Stomach smooth muscle (tissue), 2 donors: ENCODE measurements at regions not wholly inside any gene's neighbourhood (a gene's known extent, or its start where the extent isn't known, plus 50 kb on each side); places are given as distances from the start of the nearest gene placed in this dataset.

ENCODE experiments used
- H3K27ac ChIP-seq: one replicate; pipeline ENCODE4 v1.7.0; 2013; ENCODE audit warnings: mild to moderate bottlenecking, low read length, inconsistent platforms
- H3K27me3 ChIP-seq, 2 donors: one replicate each; pipeline ENCODE4 v1.7.0; 2013; ENCODE audit warnings: low read length in 2 of 2; ENCODE audit not compliant: insufficient read depth in 2 of 2, control insufficient read depth in 1 of 2
- H3K36me3 ChIP-seq, 2 donors: one replicate each; pipeline ENCODE4 v1.7.0; 2013; ENCODE audit warnings: low read length in 2 of 2; ENCODE audit not compliant: control insufficient read depth in 2 of 2, insufficient read depth in 2 of 2
- H3K4me1 ChIP-seq: one replicate; pipeline ENCODE4 v1.7.0; 2013; ENCODE audit warnings: low read length; ENCODE audit not compliant: control insufficient read depth, insufficient read depth
- H3K4me3 ChIP-seq, 2 donors: one replicate each; pipeline ENCODE4 v1.7.0; 2013; ENCODE audit warnings: low read length in 2 of 2
- H3K9ac ChIP-seq, 2 donors: one replicate each; pipeline ENCODE4 v1.7.0; 2013; ENCODE audit warnings: low read length in 2 of 2, mild to moderate bottlenecking in 1 of 2
- H3K9me3 ChIP-seq, 2 donors: one replicate each; pipeline ENCODE4 v1.7.0; 2013; ENCODE audit warnings: low read length in 2 of 2; ENCODE audit not compliant: control insufficient read depth in 2 of 2
- donor health status: healthy.
- donor health status: Pancreatic carcinoma.

DNA sequence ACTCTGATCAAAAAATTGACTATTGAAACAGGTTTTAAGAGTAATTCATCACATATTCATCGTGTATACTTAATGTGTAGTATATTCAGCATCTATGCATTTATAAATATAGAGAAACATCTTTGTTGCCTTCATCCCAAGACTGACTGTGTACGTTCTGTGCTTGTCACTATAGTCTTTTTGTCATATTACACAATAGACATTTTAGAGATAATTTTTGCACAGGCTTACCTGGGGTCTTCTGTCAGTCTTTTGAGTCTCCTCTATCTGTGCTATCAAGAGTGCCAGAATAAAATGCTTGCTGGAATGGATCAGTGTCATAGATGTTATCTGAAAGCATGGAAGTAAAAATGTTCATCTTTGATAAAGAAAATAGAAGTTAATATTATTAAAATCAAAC is 1047.7 kb upstream of the NRXN1 start:
- Histone ChIP-seq H3K4me1 (no peaks in the 10 kb centered on the region), H3K4me3 (no peak overlapping the region), H3K9me3 (no peaks in the 10 kb centered on the region), H3K9ac (no peak overlapping the region), H3K27me3 (no peaks in the 10 kb centered on the region), H3K27ac (no peak overlapping the region), H3K36me3 (no peaks in the 10 kb centered on the region)

DNA sequence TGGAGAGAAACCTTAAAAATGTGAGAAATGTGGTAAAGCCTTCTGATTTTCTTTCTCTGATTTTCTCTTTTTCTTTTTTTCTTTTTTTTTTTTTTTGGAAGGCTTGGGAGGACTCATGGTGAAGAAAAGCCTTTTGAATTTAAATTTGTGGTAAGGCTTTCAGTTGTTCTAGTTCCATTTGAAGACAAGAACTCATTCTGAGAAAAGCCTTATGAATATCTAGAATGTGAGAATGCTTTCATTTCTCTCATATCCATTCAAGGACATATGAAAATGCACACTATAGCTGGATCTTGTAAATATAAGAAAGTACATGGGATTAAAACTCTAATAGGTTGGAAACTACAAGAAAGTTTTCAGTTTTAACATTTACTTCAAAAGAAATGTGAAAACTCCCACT is 1045.2 kb upstream of the NRXN1 start:
- H3K4me1 ChIP-seq, result no peaks in the 10 kb centered on the region
- no peak overlapping the region for H3K9ac ChIP-seq
- no peaks in the 10 kb centered on the region for H3K27me3 ChIP-seq
- H3K27ac ChIP-seq, result no peak overlapping the region
- no peaks in the 10 kb centered on the region for H3K9me3 ChIP-seq
- H3K4me3 ChIP-seq, result no peak overlapping the region
- H3K36me3 ChIP-seq, result no peaks in the 10 kb centered on the region

DNA sequence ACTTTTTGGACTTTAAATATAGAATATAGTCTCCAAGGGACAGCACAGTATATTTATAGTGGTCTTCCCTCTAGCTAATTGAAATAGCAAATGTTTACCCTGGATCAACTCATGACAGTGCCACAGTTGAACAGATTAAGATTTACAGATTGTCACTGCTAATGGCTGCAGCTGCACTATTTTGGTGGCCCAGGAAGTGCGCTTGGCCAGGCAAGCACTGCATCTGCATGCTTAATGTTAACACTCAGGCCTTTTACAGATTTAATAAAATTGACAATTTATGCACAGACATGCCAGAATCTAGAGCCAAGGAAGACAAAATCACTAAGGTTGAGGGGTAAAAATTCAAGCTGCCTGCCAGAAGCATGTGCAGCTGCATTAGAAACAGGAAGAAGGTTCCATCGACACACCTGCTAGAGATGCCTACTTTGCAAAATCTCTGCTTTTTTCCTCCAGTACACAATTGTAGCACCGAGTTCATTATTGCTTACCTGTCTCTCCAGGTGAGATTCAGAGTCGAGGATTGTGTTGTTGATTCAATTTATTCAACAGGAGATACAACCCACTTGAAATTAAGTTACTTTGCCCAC is 1042.3 kb upstream of the NRXN1 start:
- Histone ChIP-seq H3K4me3 (no peak overlapping the region), H3K4me1 (no peaks in the 10 kb centered on the region), H3K9me3 (no peaks in the 10 kb centered on the region), H3K36me3 (no peaks in the 10 kb centered on the region), H3K27ac (no peak overlapping the region), H3K9ac (no peak overlapping the region), H3K27me3 (no peaks in the 10 kb centered on the region)

DNA sequence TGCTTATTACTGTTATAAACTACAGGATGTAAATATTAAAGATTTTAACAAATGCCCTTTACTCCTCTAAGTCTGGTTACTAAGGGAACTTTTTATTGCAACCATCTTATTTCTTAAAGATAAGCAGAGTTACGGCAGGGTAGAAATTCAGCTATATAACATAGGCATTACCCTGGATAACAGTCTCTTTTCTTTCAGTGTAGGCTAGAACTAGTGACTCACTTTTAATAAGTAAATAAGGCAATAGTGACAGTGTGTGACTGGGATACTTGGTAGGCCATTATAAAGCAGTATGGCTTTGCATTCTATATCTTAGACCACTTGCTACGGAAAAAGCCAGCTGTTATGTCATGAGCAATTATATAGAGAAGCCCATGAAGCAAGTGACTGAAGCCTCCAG is 1041.0 kb upstream of the NRXN1 start:
- Histone ChIP-seq H3K4me1 (no peaks in the 10 kb centered on the region), H3K27me3 (no peaks in the 10 kb centered on the region), H3K9ac (no peak overlapping the region), H3K4me3 (no peak overlapping the region), H3K27ac (no peak overlapping the region), H3K9me3 (no peaks in the 10 kb centered on the region), H3K36me3 (no peaks in the 10 kb centered on the region)

DNA sequence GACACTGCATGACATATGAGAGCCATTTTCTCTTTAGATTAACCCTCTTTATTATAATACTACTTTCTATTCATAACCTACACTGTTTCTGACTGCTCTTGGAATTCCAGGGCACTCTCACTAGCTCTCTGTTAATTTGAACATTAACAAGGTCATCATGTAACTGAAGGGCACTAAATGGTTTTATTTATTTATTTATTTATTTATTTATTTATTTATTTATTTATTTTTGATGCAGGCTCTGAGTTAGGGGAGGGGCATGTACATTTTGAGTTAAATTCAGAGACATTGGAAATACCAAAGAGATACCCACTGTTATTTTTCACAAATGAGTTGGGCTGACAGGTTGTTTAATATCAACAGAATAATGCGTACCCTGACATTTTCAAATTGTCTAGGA is 1038.7 kb upstream of the NRXN1 start:
- no peak overlapping the region for H3K4me3 ChIP-seq
- H3K9me3 ChIP-seq, result no peaks in the 10 kb centered on the region
- H3K36me3 ChIP-seq, result no peaks in the 10 kb centered on the region
- no peak overlapping the region for H3K9ac ChIP-seq
- H3K4me1 ChIP-seq, result no peaks in the 10 kb centered on the region
- no peaks in the 10 kb centered on the region for H3K27me3 ChIP-seq
- no peak overlapping the region for H3K27ac ChIP-seq

DNA sequence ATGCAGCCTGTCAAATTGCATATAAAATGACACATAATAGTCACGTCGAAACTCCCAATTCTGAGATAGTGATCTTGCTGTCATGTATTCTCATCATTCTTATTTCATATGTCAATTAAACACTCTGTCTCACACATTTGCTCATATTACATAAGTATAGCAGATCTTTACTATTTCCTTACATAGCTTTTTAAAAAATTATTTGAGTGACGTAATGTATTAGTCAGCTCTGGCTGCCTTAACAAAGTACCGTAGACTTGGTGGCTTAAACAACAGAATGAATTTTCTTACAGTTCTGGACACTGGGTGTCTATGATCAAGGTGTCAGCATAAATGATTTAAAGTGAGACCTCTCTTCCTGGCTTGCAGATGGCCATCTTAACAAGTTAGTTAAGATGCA is 1032.3 kb upstream of the NRXN1 start:
- H3K27me3 ChIP-seq, result no peaks in the 10 kb centered on the region
- H3K9me3 ChIP-seq, result no peaks in the 10 kb centered on the region
- no peak overlapping the region for H3K4me3 ChIP-seq
- H3K4me1 ChIP-seq, result no peaks in the 10 kb centered on the region
- H3K36me3 ChIP-seq, result no peaks in the 10 kb centered on the region
- H3K9ac ChIP-seq, result no peak overlapping the region
- no peak overlapping the region for H3K27ac ChIP-seq

DNA sequence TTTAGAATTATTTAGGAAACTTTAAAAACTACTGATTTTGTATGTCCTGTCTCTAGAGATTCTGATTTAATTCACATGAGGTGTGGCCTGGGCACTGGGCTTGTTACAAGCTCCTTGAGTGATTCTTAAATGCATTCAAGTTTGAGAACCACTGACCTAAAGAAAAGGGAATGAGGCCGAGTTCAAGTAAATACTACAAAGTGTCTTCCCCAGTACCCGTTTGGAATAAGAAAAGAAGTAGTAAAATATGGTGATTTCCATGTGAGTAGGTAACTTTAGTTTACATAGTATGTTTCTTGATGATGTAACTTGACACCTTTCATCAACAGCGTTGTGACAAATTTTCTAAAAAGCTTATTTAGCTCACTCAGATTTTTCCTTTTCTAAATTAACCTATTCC is 1022.9 kb upstream of the NRXN1 start:
- no peak overlapping the region for H3K4me3 ChIP-seq
- no peaks in the 10 kb centered on the region for H3K27me3 ChIP-seq
- H3K9me3 ChIP-seq, result no peaks in the 10 kb centered on the region
- H3K9ac ChIP-seq, result no peak overlapping the region
- H3K4me1 ChIP-seq, result no peaks in the 10 kb centered on the region
- H3K27ac ChIP-seq, result no peak overlapping the region
- H3K36me3 ChIP-seq, result no peaks in the 10 kb centered on the region

DNA sequence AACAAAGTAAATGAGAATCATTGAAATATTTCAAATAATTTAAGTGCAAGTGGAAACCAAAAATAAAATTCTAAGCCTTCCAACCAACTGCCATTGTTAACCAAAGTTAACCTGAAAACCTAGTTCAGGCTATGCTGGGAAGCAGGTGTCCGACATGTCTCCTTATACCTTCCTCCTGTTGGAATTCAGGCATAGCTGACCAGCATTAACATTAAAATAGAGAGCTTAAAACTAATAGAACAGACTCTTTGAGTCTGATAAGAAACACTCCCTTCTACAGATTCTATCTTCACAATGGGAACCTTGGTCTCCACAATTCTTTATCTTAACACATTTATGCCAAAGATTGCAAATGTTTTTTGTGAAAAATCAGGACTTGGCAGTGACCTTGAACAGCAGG is 1004.9 kb upstream of the NRXN1 start:
- H3K9ac ChIP-seq, result no peak overlapping the region

DNA sequence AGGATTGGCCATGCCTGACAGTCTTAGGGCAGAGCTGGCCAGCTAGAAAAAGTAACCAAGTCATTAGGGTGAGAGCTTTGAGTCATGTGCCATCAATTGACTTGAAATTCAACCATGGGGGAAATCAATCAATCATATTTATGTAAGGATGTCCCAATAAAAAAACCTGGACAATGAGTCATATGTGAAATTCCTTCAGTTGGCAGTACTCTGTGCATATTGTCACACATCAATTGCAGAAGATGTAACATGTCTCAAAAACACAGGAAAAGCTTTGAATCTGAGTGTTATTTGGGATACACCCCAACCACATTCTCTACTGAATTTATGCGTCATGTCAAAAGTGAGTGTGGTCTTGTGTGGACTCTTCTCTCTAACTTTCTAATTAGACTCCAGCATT is 1004.1 kb upstream of the NRXN1 start:
- Histone ChIP-seq H3K9me3 (no peaks in the 10 kb centered on the region), H3K36me3 (no peaks in the 10 kb centered on the region), H3K4me1 (no peaks in the 10 kb centered on the region), H3K9ac (no peak overlapping the region), H3K4me3 (no peak overlapping the region), H3K27ac (no peak overlapping the region), H3K27me3 (no peaks in the 10 kb centered on the region)

More for the DNA sequence above, 1004.9 kb upstream of the NRXN1 start:
- no peak overlapping the region for H3K27ac ChIP-seq
- no peaks in the 10 kb centered on the region for H3K27me3 ChIP-seq
- no peaks in the 10 kb centered on the region for H3K36me3 ChIP-seq
- H3K4me1 ChIP-seq, result no peaks in the 10 kb centered on the region
- H3K4me3 ChIP-seq, result no peak overlapping the region
- H3K9me3 ChIP-seq, result no peaks in the 10 kb centered on the region

DNA sequence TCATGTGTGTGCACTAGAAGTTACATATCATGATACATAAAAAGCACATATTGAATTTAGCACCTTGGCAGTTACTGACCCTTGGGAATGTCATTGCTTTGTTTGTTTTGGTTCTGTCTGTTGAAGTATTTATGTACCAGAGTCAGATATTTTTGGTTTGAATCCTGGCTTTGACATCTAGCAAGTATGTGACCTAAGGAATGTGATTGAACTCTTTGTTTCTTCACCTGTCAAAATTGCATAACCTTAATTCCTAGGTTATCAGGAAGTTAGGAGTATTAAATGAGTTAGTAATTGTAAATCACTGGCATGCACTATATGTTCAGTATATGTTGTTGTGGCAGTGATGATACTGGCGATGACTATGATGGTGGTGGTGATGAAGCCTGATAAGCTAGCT is 1003.5 kb upstream of the NRXN1 start:
- Histone ChIP-seq H3K9ac (no peak overlapping the region), H3K4me1 (no peaks in the 10 kb centered on the region), H3K27me3 (no peaks in the 10 kb centered on the region), H3K9me3 (no peaks in the 10 kb centered on the region), H3K36me3 (no peaks in the 10 kb centered on the region), H3K4me3 (no peak overlapping the region), H3K27ac (no peak overlapping the region)

DNA sequence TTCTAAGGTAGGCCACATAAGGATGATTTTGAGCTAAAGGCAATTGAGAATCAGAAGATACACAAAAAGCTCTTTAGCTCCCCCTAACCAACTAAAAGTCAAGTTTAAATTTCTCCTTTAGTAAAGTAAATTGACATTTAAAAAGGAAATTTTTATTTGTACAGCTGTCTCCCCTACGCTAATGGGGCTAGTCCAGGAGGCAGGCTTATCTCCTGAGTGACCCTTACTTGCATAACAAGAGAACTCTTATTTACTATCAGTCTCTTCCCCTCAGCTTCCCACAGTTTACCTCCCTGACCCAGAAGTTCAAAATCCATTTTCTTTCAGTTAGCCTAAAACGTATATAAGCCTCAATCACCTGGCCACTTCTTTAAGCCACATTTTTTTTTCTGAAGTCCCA is 1002.8 kb upstream of the NRXN1 start:
- no peaks in the 10 kb centered on the region for H3K4me1 ChIP-seq
- no peaks in the 10 kb centered on the region for H3K9me3 ChIP-seq
- no peaks in the 10 kb centered on the region for H3K36me3 ChIP-seq
- H3K27ac ChIP-seq, result no peak overlapping the region
- H3K27me3 ChIP-seq, result no peaks in the 10 kb centered on the region
- no peak overlapping the region for H3K9ac ChIP-seq
- H3K4me3 ChIP-seq, result no peak overlapping the region
